ENCODE measurements at regions not wholly inside any gene's neighbourhood (a gene's known extent, or its start where the extent isn't known, plus 50 kb on each side); places are given as distances from the start of the nearest gene placed in this dataset.

GRCh38 chr10:90302758-90303481 lies 554.9 kb downstream of the HTR7 start:
- TF ChIP-seq CTCF (IDR thresholded peaks at IDR 0.05; ENCODE audit: low read length) (no peak), EZH2 (optimal IDR thresholded peaks at IDR 0.05; ENCODE audit: low read depth, low read length) (no peak)

Data from MM.1S (cell line).